Mesothelial cell of epicardium (in vitro differentiated cells): ENCODE measurements at regions not wholly inside any gene's neighbourhood (a gene's known extent, or its start where the extent isn't known, plus 50 kb on each side); places are given as distances from the start of the nearest gene placed in this dataset.

ENCODE experiments used
- DNase-seq, 2 experiments: peaks; one replicate each; pipeline ENCODE4 v3.0.0; 2021; ENCODE audit warnings: low spot score in 2 of 2; ENCODE audit not compliant: unreplicated experiment in 2 of 2
- H3K27ac Mint-ChIP-seq: 2 replicates; pipeline ENCODE4 v1.8.0; 2021; ENCODE audit warnings: mixed read lengths
- H3K27me3 Mint-ChIP-seq: 2 replicates; pipeline ENCODE4 v1.8.0; 2021; ENCODE audit warnings: low read depth, mixed read lengths
- H3K36me3 Mint-ChIP-seq: 2 replicates; pipeline ENCODE4 v1.8.0; 2021; ENCODE audit warnings: mixed read lengths
- H3K4me1 Mint-ChIP-seq: 2 replicates; pipeline ENCODE4 v1.8.0; 2021; ENCODE audit warnings: mixed read lengths
- H3K4me3 Mint-ChIP-seq: 2 replicates; pipeline ENCODE4 v1.8.0; 2021; ENCODE audit warnings: mild to moderate bottlenecking, moderate library complexity, mixed read lengths
- H3K9me3 Mint-ChIP-seq: 2 replicates; pipeline ENCODE4 v1.8.0; 2021; ENCODE audit warnings: mixed read lengths
- CTCF ChIP-seq: fragments of 200-600 bp; sonication (generic); IDR thresholded peaks from one replicate; pipeline ENCODE4 v1.5.0; 2021; ENCODE audit warnings: antibody characterized with exemption; ENCODE audit not compliant: unreplicated experiment

GRCh38 chr3:144287001-144287400 is 315.4 kb downstream of the DIPK2A start:
- no peaks in the 10 kb centered on the region for H3K27me3 Mint-ChIP-seq
- peak overlapping the region; percentile 36 for H3K27ac Mint-ChIP-seq
- DNase-seq = no peak
- peaks cover 26% of the 10 kb centered on the region for H3K9me3 Mint-ChIP-seq
- TF ChIP-seq CTCF = no peak
- H3K4me3 Mint-ChIP-seq = no peak overlapping the region
- peaks cover 25% of the 10 kb centered on the region for H3K4me1 Mint-ChIP-seq
- peaks cover 13% of the 10 kb centered on the region for H3K36me3 Mint-ChIP-seq

- Mint-ChIP-seq H3K4me1 (peaks cover 25% of the 10 kb centered on the region), H3K27ac (no peak overlapping the region), H3K27me3 (no peaks in the 10 kb centered on the region), H3K9me3 (peaks cover 20% of the 10 kb centered on the region), H3K36me3 (peaks cover 13% of the 10 kb centered on the region), H3K4me3 (no peak overlapping the region)
- no peak for TF ChIP-seq CTCF
- no peak for DNase-seq
Observed at GRCh38 chr3:144289057-144289456, 317.4 kb downstream of the DIPK2A start.

DNA sequence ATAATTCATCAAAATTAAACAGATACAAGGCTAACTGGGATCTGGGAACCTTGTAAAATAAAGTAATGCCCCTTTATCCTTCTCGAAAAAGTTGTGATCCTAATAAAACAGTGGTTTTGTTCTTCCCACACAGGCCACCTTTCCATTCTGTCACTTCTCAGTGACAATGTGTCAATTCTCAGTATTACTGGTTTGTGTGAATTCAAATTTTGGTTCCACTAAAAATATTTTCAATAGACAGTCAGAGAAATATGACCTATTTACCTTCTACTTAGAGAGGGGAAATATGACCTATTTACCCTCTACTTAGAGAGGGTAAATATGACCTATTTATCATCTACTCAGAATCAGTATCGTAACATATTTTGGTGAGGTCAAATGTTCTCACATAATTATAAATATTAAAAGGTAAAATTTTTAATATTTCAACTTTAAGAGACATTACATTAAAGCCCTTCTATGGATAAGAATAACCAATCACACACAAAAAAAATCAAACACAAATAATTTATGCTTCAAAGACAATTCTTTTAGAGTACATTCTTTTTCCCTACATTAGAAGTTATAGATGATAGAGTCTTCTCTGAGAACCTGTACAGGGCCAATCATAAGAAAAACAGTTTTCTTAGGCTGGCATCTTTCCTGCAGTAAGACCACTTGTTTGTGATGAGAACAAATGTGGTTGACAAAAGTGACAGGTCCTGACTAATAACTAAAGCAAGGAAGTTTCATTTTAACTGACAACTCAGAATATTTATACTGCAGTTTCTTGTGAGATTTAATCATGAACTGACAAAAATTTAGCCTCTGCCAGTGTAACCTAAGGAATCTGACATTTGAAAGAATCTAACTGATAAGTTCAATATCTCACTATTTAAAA is 323.3 kb downstream of the DIPK2A start:
- Mint-ChIP-seq H3K4me3 (no peak overlapping the region), H3K27ac (peak overlapping the region; percentile 77), H3K27me3 (no peaks in the 10 kb centered on the region), H3K36me3 (peaks cover 9% of the 10 kb centered on the region), H3K9me3 (peaks cover 34% of the 10 kb centered on the region), H3K4me1 (peaks cover 15% of the 10 kb centered on the region)
- DNase-seq = no peak
- TF ChIP-seq CTCF = no peak

- H3K4me3 Mint-ChIP-seq = peak overlapping the region; percentile 6
Observed at GRCh38 chr3:144295613-144296012, 324.0 kb downstream of the DIPK2A start.

GRCh38 chr3:144296808-144297207 is 325.2 kb downstream of the DIPK2A start:
- peaks cover 15% of the 10 kb centered on the region for H3K4me1 Mint-ChIP-seq
- H3K27ac Mint-ChIP-seq = no peak overlapping the region
- H3K4me3 Mint-ChIP-seq = no peak overlapping the region
- no peak for TF ChIP-seq CTCF
- DNase-seq = no peak
- H3K9me3 Mint-ChIP-seq = peaks cover 38% of the 10 kb centered on the region
- peaks cover 5% of the 10 kb centered on the region for H3K36me3 Mint-ChIP-seq
- H3K27me3 Mint-ChIP-seq = peaks cover 1% of the 10 kb centered on the region

More at GRCh38 chr3:144295613-144296012, 324.0 kb downstream of the DIPK2A start:
- peaks cover 38% of the 10 kb centered on the region for H3K9me3 Mint-ChIP-seq
- peak overlapping the region; percentile 77 for H3K27ac Mint-ChIP-seq
- no peak for DNase-seq
- peaks cover 1% of the 10 kb centered on the region for H3K27me3 Mint-ChIP-seq
- H3K36me3 Mint-ChIP-seq = peaks cover 11% of the 10 kb centered on the region
- no peak for TF ChIP-seq CTCF
- peaks cover 15% of the 10 kb centered on the region for H3K4me1 Mint-ChIP-seq
